HepG2 (cell line): ENCODE measurements at regions not wholly inside any gene's neighbourhood (a gene's known extent, or its start where the extent isn't known, plus 50 kb on each side); places are given as distances from the start of the nearest gene placed in this dataset.

Experiments
- GTF2F1 ChIP-seq: fragments of 150-350 bp; IDR thresholded peaks from 2 replicates; pipeline ENCODE4 v1.6.1; 2014; ENCODE audit warnings: low read length
- HOXA9 ChIP-seq: sonication (generic); formaldehyde crosslinking; IDR thresholded peaks from 2 replicates; pipeline ENCODE4 v1.8.1; 2022; ENCODE audit warnings: missing genetic modification reagents, mild to moderate bottlenecking, moderate library complexity, borderline replicate concordance
- IKZF1 ChIP-seq: fragments of 450-650 bp; IDR thresholded peaks from 2 replicates; pipeline ENCODE4 v1.7.1; 2016
- IRF2 ChIP-seq: IDR thresholded peaks from 2 replicates; pipeline ENCODE4 v1.6.1; 2018; ENCODE audit warnings: missing genetic modification reagents, missing compliant biosample characterization
- PAF1 ChIP-seq: IDR thresholded peaks from 2 replicates; pipeline ENCODE4 v1.6.1; 2016; ENCODE audit warnings: missing genetic modification reagents, missing compliant biosample characterization
- POLR2AphosphoS5 ChIP-seq: IDR thresholded peaks from 2 replicates; pipeline ENCODE4 v1.6.1; 2012; ENCODE audit warnings: low read depth, low read length
- RFX5 ChIP-seq: IDR thresholded peaks from 2 replicates; pipeline ENCODE4 v1.6.1; 2011; ENCODE audit warnings: low read depth, low read length, improper control_type of control experiment
- SMC3 ChIP-seq: IDR thresholded peaks from 2 replicates; pipeline ENCODE4 v1.6.1; 2011; ENCODE audit warnings: low read length, improper control_type of control experiment
- SRF ChIP-seq: IDR thresholded peaks from 2 replicates; pipeline ENCODE4 v1.6.1; 2011; ENCODE audit warnings: mild to moderate bottlenecking, low read depth, low read length, moderate library complexity
- TARDBP ChIP-seq: sonication (generic); formaldehyde crosslinking; IDR thresholded peaks from 2 replicates; pipeline ENCODE4 v1.8.0; 2022; ENCODE audit warnings: mild to moderate bottlenecking, missing genetic modification reagents
- TCF12 ChIP-seq, 2 experiments: fragments of 450-650 bp in 1 of 2; sonication (generic) in 1 of 2; formaldehyde crosslinking in 1 of 2; IDR thresholded peaks; 2 replicates each; pipeline versions ENCODE4 v1.6.1 to v1.8.0; 2017 to 2022; ENCODE audit warnings: antibody characterized with exemption in 1 of 2, mild to moderate bottlenecking in 1 of 2, missing genetic modification reagents in 1 of 2, moderate library complexity in 1 of 2
- ZNF207 ChIP-seq: fragments of 450-650 bp; IDR thresholded peaks from 2 replicates; pipeline ENCODE4 v1.6.1; 2016; ENCODE audit warnings: antibody characterized with exemption, borderline replicate concordance
- TF ChIP-seq, protein P1 (sequence below): sonication (generic); formaldehyde crosslinking; conservative IDR thresholded peaks from 2 replicates; pipeline ENCODE4 v1.8.0; 2022; ENCODE audit warnings: mild to moderate bottlenecking, moderate library complexity, missing genetic modification reagents

DNA sequence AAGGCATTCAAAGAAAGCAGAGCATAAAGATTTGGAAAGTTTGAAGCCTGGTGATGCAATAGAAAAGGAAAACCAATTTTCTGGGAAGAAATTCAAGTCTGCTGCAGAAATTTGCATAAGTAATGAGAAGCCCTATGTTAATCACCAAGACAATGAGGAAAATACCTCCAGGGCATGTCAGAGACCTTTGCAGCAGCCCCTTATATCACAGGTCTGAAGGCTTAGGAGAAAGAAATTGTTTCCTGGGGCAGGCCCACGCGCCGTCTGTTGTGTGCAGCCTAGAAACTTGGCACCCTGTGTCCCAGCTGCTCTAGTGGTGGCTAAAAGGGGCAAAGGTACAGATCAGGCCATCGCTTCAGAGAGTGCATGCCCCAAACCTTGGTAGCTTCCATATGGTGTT, 495.3 kb upstream of the CDH6 start:
- TF ChIP-seq TARDBP (CRISPR knock-in tag) (no peak), PAF1 (CRISPR knock-in tag) (no peak), RFX5 (no peak), IRF2 (CRISPR knock-in tag) (no peak), POLR2AphosphoS5 (no peak), SRF (no peak), SMC3 (no peak), IKZF1 (no peak), GTF2F1 (no peak), HOXA9 (CRISPR knock-in tag) (no peak), TCF12 (IDR thresholded peaks at IDR 0.05) (no peak), TCF12 (CRISPR knock-in tag; IDR thresholded peaks at IDR 0.05) (no peak), ZNF207 (no peak)
- TF ChIP-seq, protein P1, sequence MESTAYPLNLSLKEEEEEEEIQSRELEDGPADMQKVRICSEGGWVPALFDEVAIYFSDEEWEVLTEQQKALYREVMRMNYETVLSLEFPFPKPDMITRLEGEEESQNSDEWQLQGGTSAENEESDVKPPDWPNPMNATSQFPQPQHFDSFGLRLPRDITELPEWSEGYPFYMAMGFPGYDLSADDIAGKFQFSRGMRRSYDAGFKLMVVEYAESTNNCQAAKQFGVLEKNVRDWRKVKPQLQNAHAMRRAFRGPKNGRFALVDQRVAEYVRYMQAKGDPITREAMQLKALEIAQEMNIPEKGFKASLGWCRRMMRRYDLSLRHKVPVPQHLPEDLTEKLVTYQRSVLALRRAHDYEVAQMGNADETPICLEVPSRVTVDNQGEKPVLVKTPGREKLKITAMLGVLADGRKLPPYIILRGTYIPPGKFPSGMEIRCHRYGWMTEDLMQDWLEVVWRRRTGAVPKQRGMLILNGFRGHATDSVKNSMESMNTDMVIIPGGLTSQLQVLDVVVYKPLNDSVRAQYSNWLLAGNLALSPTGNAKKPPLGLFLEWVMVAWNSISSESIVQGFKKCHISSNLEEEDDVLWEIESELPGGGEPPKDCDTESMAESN: no peak
